ENCODE measurements at regions not wholly inside any gene's neighbourhood (a gene's known extent, or its start where the extent isn't known, plus 50 kb on each side); places are given as distances from the start of the nearest gene placed in this dataset.

DNA sequence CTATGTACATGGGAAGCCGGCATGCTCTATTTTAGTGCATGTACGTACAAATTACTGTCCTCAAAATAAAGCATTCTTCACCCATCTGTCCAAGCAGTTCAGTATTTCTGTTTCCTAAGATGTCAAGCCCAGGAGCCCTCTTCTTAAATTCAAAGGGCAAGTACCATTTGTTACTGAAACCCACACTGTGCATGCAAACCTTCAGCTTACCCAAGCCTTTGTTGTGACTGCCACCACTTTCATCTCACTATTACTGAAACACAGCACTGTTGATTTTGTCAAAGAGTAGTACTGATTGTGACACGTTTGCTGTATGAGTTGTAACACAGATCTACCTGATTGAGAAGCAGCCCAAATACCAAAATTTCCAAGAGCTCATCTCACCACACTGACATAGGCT is 390.4 kb upstream of the IZUMO3 start:
- Histone ChIP-seq H3K36me3 (ENCODE audit: control insufficient read depth, insufficient read depth, low read length) (no peaks in the 10 kb centered on the region), H3K4me1 (ENCODE audit: control insufficient read depth, insufficient read depth, low read length) (no peaks in the 10 kb centered on the region), H3K4me3 (ENCODE audit: low read depth in 2 of 2, low read length in 2 of 2) (no peak overlapping the region), H3K9me3 (ENCODE audit: control insufficient read depth, insufficient read depth, low read depth, low read length) (no peaks in the 10 kb centered on the region), H3K27ac (ENCODE audit: low read length) (no peak overlapping the region), H3K27me3 (ENCODE audit: control insufficient read depth, insufficient read depth, low read length) (no peaks in the 10 kb centered on the region)
- TF ChIP-seq SIN3A (IDR thresholded peaks at IDR 0.05; ENCODE audit: borderline replicate concordance, insufficient read depth, low read depth, low read length): no peak
- TF ChIP-seq, protein P1, sequence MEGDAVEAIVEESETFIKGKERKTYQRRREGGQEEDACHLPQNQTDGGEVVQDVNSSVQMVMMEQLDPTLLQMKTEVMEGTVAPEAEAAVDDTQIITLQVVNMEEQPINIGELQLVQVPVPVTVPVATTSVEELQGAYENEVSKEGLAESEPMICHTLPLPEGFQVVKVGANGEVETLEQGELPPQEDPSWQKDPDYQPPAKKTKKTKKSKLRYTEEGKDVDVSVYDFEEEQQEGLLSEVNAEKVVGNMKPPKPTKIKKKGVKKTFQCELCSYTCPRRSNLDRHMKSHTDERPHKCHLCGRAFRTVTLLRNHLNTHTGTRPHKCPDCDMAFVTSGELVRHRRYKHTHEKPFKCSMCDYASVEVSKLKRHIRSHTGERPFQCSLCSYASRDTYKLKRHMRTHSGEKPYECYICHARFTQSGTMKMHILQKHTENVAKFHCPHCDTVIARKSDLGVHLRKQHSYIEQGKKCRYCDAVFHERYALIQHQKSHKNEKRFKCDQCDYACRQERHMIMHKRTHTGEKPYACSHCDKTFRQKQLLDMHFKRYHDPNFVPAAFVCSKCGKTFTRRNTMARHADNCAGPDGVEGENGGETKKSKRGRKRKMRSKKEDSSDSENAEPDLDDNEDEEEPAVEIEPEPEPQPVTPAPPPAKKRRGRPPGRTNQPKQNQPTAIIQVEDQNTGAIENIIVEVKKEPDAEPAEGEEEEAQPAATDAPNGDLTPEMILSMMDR (IDR thresholded peaks at IDR 0.05): no peak
- no peak for TF ChIP-seq POLR2AphosphoS5 (IDR thresholded peaks at IDR 0.05; ENCODE audit: low read depth, low read length)
- no peak for TF ChIP-seq TCF7L2 (IDR thresholded peaks at IDR 0.05; ENCODE audit: low read depth, low read length)
- TF ChIP-seq, protein P2, sequence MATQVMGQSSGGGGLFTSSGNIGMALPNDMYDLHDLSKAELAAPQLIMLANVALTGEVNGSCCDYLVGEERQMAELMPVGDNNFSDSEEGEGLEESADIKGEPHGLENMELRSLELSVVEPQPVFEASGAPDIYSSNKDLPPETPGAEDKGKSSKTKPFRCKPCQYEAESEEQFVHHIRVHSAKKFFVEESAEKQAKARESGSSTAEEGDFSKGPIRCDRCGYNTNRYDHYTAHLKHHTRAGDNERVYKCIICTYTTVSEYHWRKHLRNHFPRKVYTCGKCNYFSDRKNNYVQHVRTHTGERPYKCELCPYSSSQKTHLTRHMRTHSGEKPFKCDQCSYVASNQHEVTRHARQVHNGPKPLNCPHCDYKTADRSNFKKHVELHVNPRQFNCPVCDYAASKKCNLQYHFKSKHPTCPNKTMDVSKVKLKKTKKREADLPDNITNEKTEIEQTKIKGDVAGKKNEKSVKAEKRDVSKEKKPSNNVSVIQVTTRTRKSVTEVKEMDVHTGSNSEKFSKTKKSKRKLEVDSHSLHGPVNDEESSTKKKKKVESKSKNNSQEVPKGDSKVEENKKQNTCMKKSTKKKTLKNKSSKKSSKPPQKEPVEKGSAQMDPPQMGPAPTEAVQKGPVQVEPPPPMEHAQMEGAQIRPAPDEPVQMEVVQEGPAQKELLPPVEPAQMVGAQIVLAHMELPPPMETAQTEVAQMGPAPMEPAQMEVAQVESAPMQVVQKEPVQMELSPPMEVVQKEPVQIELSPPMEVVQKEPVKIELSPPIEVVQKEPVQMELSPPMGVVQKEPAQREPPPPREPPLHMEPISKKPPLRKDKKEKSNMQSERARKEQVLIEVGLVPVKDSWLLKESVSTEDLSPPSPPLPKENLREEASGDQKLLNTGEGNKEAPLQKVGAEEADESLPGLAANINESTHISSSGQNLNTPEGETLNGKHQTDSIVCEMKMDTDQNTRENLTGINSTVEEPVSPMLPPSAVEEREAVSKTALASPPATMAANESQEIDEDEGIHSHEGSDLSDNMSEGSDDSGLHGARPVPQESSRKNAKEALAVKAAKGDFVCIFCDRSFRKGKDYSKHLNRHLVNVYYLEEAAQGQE (IDR thresholded peaks at IDR 0.05; ENCODE audit: insufficient read depth in 1 of 2, low read depth in 2 of 2, low read length in 1 of 2): no peak
- ChIA-PET CTCF (no interaction called here), POLR2A (no interaction called here)
- DNase-seq (ENCODE audit: low read depth, low spot score) (no peak), ATAC-seq (no peak)
- in situ Hi-C loops (cut with HindIII; ENCODE audit: low pct_unique_long_range_greater_than_20kb, low sequenced_read_pairs) (no loop called here), intact Hi-C loops (cut with micrococcal nuclease; ENCODE audit: unreplicated experiment) (no loop called here)
- no TSS peak for BruUV-seq (replicated peaks)

GRCh38 chr9:24932785-24933184 is 387.1 kb upstream of the IZUMO3 start:
- intact Hi-C loops (cut with micrococcal nuclease; ENCODE audit: unreplicated experiment) (no loop called here), in situ Hi-C loops (cut with HindIII; ENCODE audit: low pct_unique_long_range_greater_than_20kb, low sequenced_read_pairs) (no loop called here)
- no peaks in the 10 kb centered on the region for H3K4me1 ChIP-seq (ENCODE audit: control insufficient read depth, insufficient read depth, low read length)
- H3K4me3 ChIP-seq (ENCODE audit: low read depth in 2 of 2, low read length in 2 of 2): no peak overlapping the region
- H3K36me3 ChIP-seq (ENCODE audit: control insufficient read depth, insufficient read depth, low read length): no peaks in the 10 kb centered on the region
- no TSS peak for BruUV-seq (replicated peaks)
- no peak for ATAC-seq
- TF ChIP-seq, protein P2 (IDR thresholded peaks at IDR 0.05; ENCODE audit: insufficient read depth in 1 of 2, low read depth in 2 of 2, low read length in 1 of 2): no peak
- TF ChIP-seq POLR2AphosphoS5 (IDR thresholded peaks at IDR 0.05; ENCODE audit: low read depth, low read length): no peak
- no peak for TF ChIP-seq TCF7L2 (IDR thresholded peaks at IDR 0.05; ENCODE audit: low read depth, low read length)
- TF ChIP-seq SIN3A (IDR thresholded peaks at IDR 0.05; ENCODE audit: borderline replicate concordance, insufficient read depth, low read depth, low read length): no peak
- TF ChIP-seq, protein P1 (IDR thresholded peaks at IDR 0.05): no peak
- CTCF ChIA-PET: no interaction called here
- no peaks in the 10 kb centered on the region for H3K27me3 ChIP-seq (ENCODE audit: control insufficient read depth, insufficient read depth, low read length)
- H3K9me3 ChIP-seq (ENCODE audit: control insufficient read depth, insufficient read depth, low read depth, low read length): no peaks in the 10 kb centered on the region
- H3K27ac ChIP-seq (ENCODE audit: low read length): no peak overlapping the region
- POLR2A ChIA-PET: no interaction called here
- no peak for DNase-seq (ENCODE audit: low read depth, low spot score)
